Astrocyte (in vitro differentiated cells and primary cell): ENCODE measurements at regions not wholly inside any gene's neighbourhood (a gene's known extent, or its start where the extent isn't known, plus 50 kb on each side); places are given as distances from the start of the nearest gene placed in this dataset.

Experiments used
- CTCF ChIP-seq: IDR thresholded peaks from 2 replicates; pipeline ENCODE4 v1.5.1; 2011; ENCODE audit warnings: low read depth, mild to moderate bottlenecking, inconsistent platforms, low read length, moderate library complexity; ENCODE audit not compliant: insufficient read depth
- EZH2 ChIP-seq: IDR thresholded peaks from 2 replicates; pipeline ENCODE4 v1.6.1; 2012; ENCODE audit warnings: mild to moderate bottlenecking, low read length, inconsistent platforms; ENCODE audit not compliant: insufficient read depth

GRCh38 chr3:102661707-102662497 is 227.1 kb downstream of the ZPLD1 start:
- TF ChIP-seq CTCF (no peak), EZH2 (no peak)
